ENCODE measurements at regions not wholly inside any gene's neighbourhood (a gene's known extent, or its start where the extent isn't known, plus 50 kb on each side); places are given as distances from the start of the nearest gene placed in this dataset.

DNA sequence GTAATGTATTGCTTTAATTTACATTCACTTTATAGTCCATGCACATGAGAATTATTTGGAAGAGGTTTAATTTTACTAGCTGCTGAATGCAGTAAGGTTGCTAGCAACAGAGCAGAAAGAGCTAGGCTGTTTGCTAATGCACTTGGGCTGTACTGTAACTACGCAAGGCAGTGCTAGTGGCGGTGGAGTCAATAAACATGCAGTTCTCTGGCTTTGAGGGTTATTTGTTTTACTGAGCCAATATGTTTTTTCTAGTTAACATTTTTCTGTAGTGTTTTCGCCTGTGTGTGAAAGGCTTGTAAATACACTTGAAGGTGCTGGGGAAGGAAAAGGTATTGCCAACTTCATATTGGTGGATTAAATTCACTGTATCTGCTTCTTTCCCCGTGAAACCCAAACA is 112.8 kb downstream of the BTBD3 start:
- TF ChIP-seq, protein P1, sequence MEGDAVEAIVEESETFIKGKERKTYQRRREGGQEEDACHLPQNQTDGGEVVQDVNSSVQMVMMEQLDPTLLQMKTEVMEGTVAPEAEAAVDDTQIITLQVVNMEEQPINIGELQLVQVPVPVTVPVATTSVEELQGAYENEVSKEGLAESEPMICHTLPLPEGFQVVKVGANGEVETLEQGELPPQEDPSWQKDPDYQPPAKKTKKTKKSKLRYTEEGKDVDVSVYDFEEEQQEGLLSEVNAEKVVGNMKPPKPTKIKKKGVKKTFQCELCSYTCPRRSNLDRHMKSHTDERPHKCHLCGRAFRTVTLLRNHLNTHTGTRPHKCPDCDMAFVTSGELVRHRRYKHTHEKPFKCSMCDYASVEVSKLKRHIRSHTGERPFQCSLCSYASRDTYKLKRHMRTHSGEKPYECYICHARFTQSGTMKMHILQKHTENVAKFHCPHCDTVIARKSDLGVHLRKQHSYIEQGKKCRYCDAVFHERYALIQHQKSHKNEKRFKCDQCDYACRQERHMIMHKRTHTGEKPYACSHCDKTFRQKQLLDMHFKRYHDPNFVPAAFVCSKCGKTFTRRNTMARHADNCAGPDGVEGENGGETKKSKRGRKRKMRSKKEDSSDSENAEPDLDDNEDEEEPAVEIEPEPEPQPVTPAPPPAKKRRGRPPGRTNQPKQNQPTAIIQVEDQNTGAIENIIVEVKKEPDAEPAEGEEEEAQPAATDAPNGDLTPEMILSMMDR (IDR thresholded peaks at IDR 0.05; ENCODE audit: insufficient read depth, low read depth, low read length), result no peak
- TF ChIP-seq EZH2 (IDR thresholded peaks at IDR 0.05; ENCODE audit: insufficient read depth, low read length), result no peak
